ENCODE measurements at regions not wholly inside any gene's neighbourhood (a gene's known extent, or its start where the extent isn't known, plus 50 kb on each side); places are given as distances from the start of the nearest gene placed in this dataset.

- TF ChIP-seq SALL2 (CRISPR knock-in tag; IDR thresholded peaks at IDR 0.05) (no peak), CTCF (CRISPR knock-in tag; IDR thresholded peaks at IDR 0.05) (no peak), HNRNPH1 (optimal IDR thresholded peaks at IDR 0.05; ENCODE audit: low read depth, low read length) (no peak), EZH2 (conservative IDR thresholded peaks at IDR 0.05; ENCODE audit: low read depth, low read length) (no peak)
Observed at GRCh38 chr14:58828298-58828697, 190.5 kb downstream of the DACT1 start.

Measured in HepG2 (cell line).